ENCODE measurements at regions not wholly inside any gene's neighbourhood (a gene's known extent, or its start where the extent isn't known, plus 50 kb on each side); places are given as distances from the start of the nearest gene placed in this dataset.

DNA sequence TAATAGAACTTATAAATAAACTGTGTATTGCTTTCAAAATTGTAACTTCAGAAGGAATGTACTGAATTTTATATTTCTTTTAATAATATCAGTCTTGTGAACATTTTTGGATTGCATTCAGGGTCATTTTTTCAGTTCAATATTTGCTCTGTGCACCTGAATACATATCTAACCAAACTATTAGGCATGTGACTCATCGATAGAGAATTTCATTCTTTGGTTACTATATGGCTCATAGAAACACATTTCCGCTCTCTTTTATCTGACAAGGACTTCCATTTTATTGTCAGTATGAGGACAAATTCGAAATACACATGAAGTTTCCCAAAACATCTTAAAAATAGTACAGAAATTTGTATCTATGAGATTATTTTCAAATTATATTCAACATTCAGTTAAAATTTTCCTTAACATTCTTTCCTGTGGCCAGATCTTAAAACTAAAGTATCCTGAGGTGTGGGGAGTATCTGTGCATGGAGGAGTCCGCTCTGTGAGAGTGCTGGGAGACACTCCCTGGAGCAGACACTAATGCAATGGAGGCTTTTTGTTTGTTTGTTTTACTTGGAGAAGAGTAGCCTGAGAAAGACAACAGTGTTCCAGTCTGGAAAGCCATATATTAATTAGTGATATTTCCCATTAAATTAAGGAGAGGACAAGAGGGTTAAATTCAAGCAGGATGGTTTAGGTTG, 483.6 kb downstream of the PCDH20 start:
- intact Hi-C loops (cut with DNase I): no loop called here
- Histone ChIP-seq H3K27ac (no peak overlapping the region), H3K9me3 (no peaks in the 10 kb centered on the region), H3K27me3 (no peaks in the 10 kb centered on the region), H3K36me3 (no peaks in the 10 kb centered on the region), H3K4me3 (no peak overlapping the region), H3K4me1 (no peaks in the 10 kb centered on the region)
- 52 to 69% methylated on average over 4 of the region's 4 CpGs for WGBS, 2 donors
- TF ChIP-seq, protein P1, sequence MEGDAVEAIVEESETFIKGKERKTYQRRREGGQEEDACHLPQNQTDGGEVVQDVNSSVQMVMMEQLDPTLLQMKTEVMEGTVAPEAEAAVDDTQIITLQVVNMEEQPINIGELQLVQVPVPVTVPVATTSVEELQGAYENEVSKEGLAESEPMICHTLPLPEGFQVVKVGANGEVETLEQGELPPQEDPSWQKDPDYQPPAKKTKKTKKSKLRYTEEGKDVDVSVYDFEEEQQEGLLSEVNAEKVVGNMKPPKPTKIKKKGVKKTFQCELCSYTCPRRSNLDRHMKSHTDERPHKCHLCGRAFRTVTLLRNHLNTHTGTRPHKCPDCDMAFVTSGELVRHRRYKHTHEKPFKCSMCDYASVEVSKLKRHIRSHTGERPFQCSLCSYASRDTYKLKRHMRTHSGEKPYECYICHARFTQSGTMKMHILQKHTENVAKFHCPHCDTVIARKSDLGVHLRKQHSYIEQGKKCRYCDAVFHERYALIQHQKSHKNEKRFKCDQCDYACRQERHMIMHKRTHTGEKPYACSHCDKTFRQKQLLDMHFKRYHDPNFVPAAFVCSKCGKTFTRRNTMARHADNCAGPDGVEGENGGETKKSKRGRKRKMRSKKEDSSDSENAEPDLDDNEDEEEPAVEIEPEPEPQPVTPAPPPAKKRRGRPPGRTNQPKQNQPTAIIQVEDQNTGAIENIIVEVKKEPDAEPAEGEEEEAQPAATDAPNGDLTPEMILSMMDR (IDR thresholded peaks at IDR 0.05): no peak
- no peak for TF ChIP-seq EP300 (IDR thresholded peaks at IDR 0.05)
- TF ChIP-seq POLR2AphosphoS5 (IDR thresholded peaks at IDR 0.05): no peak
- no peak for TF ChIP-seq POLR2A (IDR thresholded peaks at IDR 0.05)
- no peak for DNase-seq

DNA sequence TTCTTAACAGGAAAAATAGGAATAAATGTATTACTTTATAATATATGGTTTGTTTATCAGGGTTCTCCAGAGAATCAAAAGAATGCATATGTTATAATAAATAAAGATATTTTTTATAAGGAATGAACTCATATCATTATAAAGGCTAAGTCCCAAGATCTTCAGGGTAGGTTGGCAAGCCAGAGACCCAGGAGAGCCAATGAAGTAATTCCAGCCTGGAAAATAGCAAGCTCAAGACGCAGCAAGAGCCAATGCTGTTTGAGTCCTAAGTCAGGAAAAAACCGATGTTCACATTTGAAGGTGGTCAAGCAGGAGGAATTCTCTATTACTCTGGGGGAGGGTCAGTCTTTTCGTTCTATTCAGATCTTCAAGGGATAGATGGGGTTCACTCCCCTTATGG, 490.0 kb downstream of the PCDH20 start:
- no peaks in the 10 kb centered on the region for H3K27me3 ChIP-seq
- DNase-seq: no peak
- H3K9me3 ChIP-seq: no peaks in the 10 kb centered on the region
- H3K36me3 ChIP-seq: no peaks in the 10 kb centered on the region
- no peak overlapping the region for H3K4me3 ChIP-seq
- intact Hi-C loops (cut with DNase I): no loop called here
- 82 to 89% methylated on average over 3 of the region's 3 CpGs for WGBS, 2 donors
- no peaks in the 10 kb centered on the region for H3K4me1 ChIP-seq
- TF ChIP-seq, protein P1 (IDR thresholded peaks at IDR 0.05): no peak
- TF ChIP-seq POLR2A (IDR thresholded peaks at IDR 0.05): no peak
- no peak for TF ChIP-seq POLR2AphosphoS5 (IDR thresholded peaks at IDR 0.05)
- TF ChIP-seq EP300 (IDR thresholded peaks at IDR 0.05): no peak
- no peak overlapping the region for H3K27ac ChIP-seq

DNA sequence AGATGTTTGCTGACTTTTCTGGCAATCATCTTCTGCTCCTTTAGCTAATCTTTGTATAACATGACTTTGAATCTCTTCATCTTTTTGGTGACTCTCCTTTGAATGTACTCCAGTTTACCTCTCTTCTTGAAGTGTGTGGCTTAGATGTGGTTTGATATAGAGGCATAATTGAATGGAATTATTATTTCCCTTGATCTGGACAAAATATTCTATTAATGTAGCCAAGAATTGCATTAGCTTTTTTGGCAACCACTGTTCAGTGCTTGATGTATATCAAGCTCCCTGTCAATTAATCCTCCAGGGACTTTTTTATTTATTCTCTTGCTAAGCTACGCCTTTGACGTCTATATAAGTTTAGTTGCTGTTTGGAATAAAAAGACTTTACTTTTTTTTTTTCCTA, 490.8 kb downstream of the PCDH20 start:
- Histone ChIP-seq H3K9me3 (no peaks in the 10 kb centered on the region), H3K36me3 (no peaks in the 10 kb centered on the region), H3K27ac (no peak overlapping the region), H3K4me1 (no peaks in the 10 kb centered on the region), H3K27me3 (no peaks in the 10 kb centered on the region), H3K4me3 (no peak overlapping the region)
- 76 to 80% methylated on average over 2 of the region's 2 CpGs for WGBS, 2 donors
- intact Hi-C loops (cut with DNase I): no loop called here
- TF ChIP-seq POLR2AphosphoS5 (IDR thresholded peaks at IDR 0.05) (no peak), POLR2A (IDR thresholded peaks at IDR 0.05) (no peak), EP300 (IDR thresholded peaks at IDR 0.05) (no peak)
- TF ChIP-seq, protein P1 (IDR thresholded peaks at IDR 0.05): no peak
- DNase-seq: no peak

DNA sequence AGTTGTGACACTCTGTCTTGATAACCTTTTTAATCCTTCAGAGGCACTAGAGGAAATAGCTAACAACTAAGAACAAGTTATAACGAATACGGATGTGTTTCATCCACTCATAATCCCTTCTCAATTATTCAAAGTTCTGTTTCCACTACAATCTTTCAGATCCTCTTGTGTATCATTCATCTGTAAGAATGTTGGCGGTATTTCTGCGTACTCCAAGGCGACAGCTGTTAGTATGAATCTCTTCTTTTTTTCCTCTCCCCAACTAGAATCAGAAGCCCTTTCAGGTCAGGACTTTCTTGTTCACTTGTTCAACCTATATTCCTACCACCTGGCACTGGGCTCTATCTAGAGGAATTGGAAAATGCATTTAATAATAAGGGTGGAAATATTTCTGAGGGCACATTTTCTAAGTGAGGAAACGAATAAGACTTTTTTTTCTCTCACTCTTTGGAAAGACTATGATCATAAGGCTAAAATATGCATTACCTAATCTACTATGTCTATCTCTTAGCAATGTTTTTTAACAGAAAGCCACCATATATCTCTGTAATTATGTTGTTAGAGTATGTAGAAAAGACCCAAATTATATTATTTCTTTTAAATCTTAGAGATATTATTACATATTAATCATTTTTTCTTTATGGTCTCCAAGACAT, 492.9 kb downstream of the PCDH20 start:
- no peaks in the 10 kb centered on the region for H3K36me3 ChIP-seq
- intact Hi-C loops (cut with DNase I): no loop called here
- 66 to 70% methylated on average over 6 of the region's 6 CpGs for WGBS, 2 donors
- TF ChIP-seq EP300 (IDR thresholded peaks at IDR 0.05): no peak
- TF ChIP-seq, protein P1 (IDR thresholded peaks at IDR 0.05): no peak
- no peak for TF ChIP-seq POLR2AphosphoS5 (IDR thresholded peaks at IDR 0.05)
- no peak for TF ChIP-seq POLR2A (IDR thresholded peaks at IDR 0.05)
- no peak for DNase-seq
- no peaks in the 10 kb centered on the region for H3K4me1 ChIP-seq
- H3K9me3 ChIP-seq: no peaks in the 10 kb centered on the region
- no peak overlapping the region for H3K27ac ChIP-seq
- H3K4me3 ChIP-seq: no peak overlapping the region
- no peaks in the 10 kb centered on the region for H3K27me3 ChIP-seq
